Naive thymus-derived CD4-positive, alpha-beta T cell (primary cell): ENCODE measurements at regions not wholly inside any gene's neighbourhood (a gene's known extent, or its start where the extent isn't known, plus 50 kb on each side); places are given as distances from the start of the nearest gene placed in this dataset.

Experiments used
- ATAC-seq: fragments of 150-1000 bp; cut with Tn5 transposase; 2 replicates; pipeline ENCODE4 v1.10.0; 2021; ENCODE audit warnings: mild to moderate bottlenecking, moderate library complexity
- CTCF ChIA-PET: fragments of 350-600 bp; sonication (Branson Sonifier 250); formaldehyde crosslinking; loops from one replicate; lab custom pipeline; 2021; ENCODE audit warnings: antibody characterized with exemption; lab: Charles Lee
- POLR2A ChIA-PET: fragments of 350-600 bp; sonication (Branson Sonifier 250); formaldehyde crosslinking; loops from one replicate; lab custom pipeline; 2021; ENCODE audit warnings: antibody characterized with exemption, inconsistent platforms; lab: Charles Lee
- DNase-seq, 9 donors: peaks; one replicate each; pipeline versions ENCODE4 v3.0.0 to v3.0.0-alpha.2; 2020 to 2022; ENCODE audit warnings: mixed read lengths in 1 of 9
- H3K27ac ChIP-seq: one replicate; pipeline ENCODE4 v1.7.0; 2013; ENCODE audit warnings: mild to moderate bottlenecking, low read depth, low read length, moderate library complexity
- H3K27me3 ChIP-seq, 2 donors: one replicate each; pipeline ENCODE4 v1.7.0; 2013; ENCODE audit warnings: low read length in 2 of 2, mild to moderate bottlenecking in 2 of 2, moderate library complexity in 2 of 2; ENCODE audit not compliant: control insufficient read depth in 2 of 2, insufficient read depth in 2 of 2
- H3K36me3 ChIP-seq, 3 experiments: 1 replicate in 2 of 3; 2 replicates in 1 of 3; pipeline ENCODE4 v1.7.0; 2013; ENCODE audit warnings: low read length in 3 of 3, mild to moderate bottlenecking in 3 of 3, moderate library complexity in 1 of 3; ENCODE audit not compliant: insufficient read depth in 3 of 3, control insufficient read depth in 2 of 3
- H3K4me1 ChIP-seq, 2 donors: one replicate each; pipeline ENCODE4 v1.7.0; 2013; ENCODE audit warnings: low read length in 2 of 2, mild to moderate bottlenecking in 2 of 2, moderate library complexity in 1 of 2; ENCODE audit not compliant: control insufficient read depth in 2 of 2, insufficient read depth in 2 of 2
- H3K4me3 ChIP-seq: 2 replicates; pipeline ENCODE4 v1.7.0; 2013; ENCODE audit warnings: mild to moderate bottlenecking, low read length
- H3K9me3 ChIP-seq, 3 experiments: 1 replicate in 2 of 3; 2 replicates in 1 of 3; pipeline ENCODE4 v1.7.0; 2013; ENCODE audit warnings: low read length in 3 of 3; ENCODE audit not compliant: control insufficient read depth in 2 of 3
- H3K27ac Mint-ChIP-seq, 9 donors: one replicate each; pipeline ENCODE4 v1.8.0; 2020 to 2022; ENCODE audit warnings: mixed read lengths in 9 of 9, mild to moderate bottlenecking in 8 of 9, moderate library complexity in 5 of 9, inconsistent platforms in 2 of 9
- H3K27me3 Mint-ChIP-seq, 5 donors: one replicate each; pipeline ENCODE4 v1.8.0; 2021 to 2022; ENCODE audit warnings: mixed read lengths in 5 of 5, mild to moderate bottlenecking in 1 of 5
- H3K36me3 Mint-ChIP-seq, 5 donors: one replicate each; pipeline ENCODE4 v1.8.0; 2020 to 2022; ENCODE audit warnings: mixed read lengths in 5 of 5, mild to moderate bottlenecking in 3 of 5, inconsistent platforms in 1 of 5
- H3K4me1 Mint-ChIP-seq, 7 donors: one replicate each; pipeline ENCODE4 v1.8.0; 2020 to 2022; ENCODE audit warnings: mixed read lengths in 7 of 7, mild to moderate bottlenecking in 3 of 7, inconsistent platforms in 1 of 7
- H3K4me3 Mint-ChIP-seq, 10 donors: one replicate each; pipeline ENCODE4 v1.8.0; 2020 to 2022; ENCODE audit warnings: mild to moderate bottlenecking in 10 of 10, mixed read lengths in 10 of 10, moderate library complexity in 6 of 10, inconsistent platforms in 2 of 10
- H3K9me3 Mint-ChIP-seq, 11 donors: one replicate each; pipeline ENCODE4 v1.8.0; 2020 to 2022; ENCODE audit warnings: mixed read lengths in 11 of 11, mild to moderate bottlenecking in 4 of 11, inconsistent platforms in 1 of 11, moderate library complexity in 1 of 11
- intact Hi-C, 2 donors: fragments of 100-400 bp; cut with micrococcal nuclease; formaldehyde crosslinking; loops; one replicate each; pipeline ENCODE4 v1.15.1; 2023

DNA sequence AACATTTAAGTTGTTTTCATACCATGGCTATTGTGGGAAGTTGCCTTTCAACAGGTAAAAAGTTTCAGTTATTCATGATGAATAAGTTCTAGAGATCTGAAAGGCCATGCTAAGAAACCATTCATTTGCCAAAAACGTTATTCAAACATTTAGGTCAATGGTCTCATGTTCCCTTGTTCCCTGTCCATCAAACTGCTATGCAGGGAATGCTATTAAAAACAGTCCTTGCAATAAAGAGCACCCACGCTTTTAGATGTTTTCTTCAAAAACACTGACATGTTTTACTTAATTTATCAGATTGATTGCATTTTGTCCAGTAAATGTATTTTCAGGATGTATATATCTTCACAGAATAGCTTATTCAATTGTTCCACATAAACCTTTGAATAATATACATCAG lies 573.2 kb upstream of the PCDH20 start:
- Histone ChIP-seq H3K36me3 (no peaks in the 10 kb centered on the region), H3K27me3 (no peaks in the 10 kb centered on the region), H3K27ac (no peak overlapping the region), H3K4me1 (no peaks in the 10 kb centered on the region), H3K9me3 (no peaks in the 10 kb centered on the region), H3K4me3 (no peak overlapping the region)
- POLR2A ChIA-PET = no interaction called here
- ATAC-seq (no peak), DNase-seq (no peak)
- Mint-ChIP-seq H3K9me3 (peaks cover 0 to 9% (median 0%) of the 10 kb centered on the region in 11 donors), H3K27ac (no peak overlapping the region), H3K36me3 (no peaks in the 10 kb centered on the region), H3K27me3 (no peaks in the 10 kb centered on the region), H3K4me1 (no peaks in the 10 kb centered on the region), H3K4me3 (no peak overlapping the region)
- CTCF ChIA-PET = no interaction called here
- intact Hi-C loops = no loop called here

- Histone ChIP-seq H3K27me3 (no peaks in the 10 kb centered on the region), H3K36me3 (no peaks in the 10 kb centered on the region), H3K27ac (no peak overlapping the region), H3K4me3 (no peak overlapping the region), H3K9me3 (no peaks in the 10 kb centered on the region), H3K4me1 (no peaks in the 10 kb centered on the region)
- CTCF ChIA-PET = no interaction called here
- no peak for DNase-seq
- POLR2A ChIA-PET = no interaction called here
- Mint-ChIP-seq H3K27ac (no peak overlapping the region), H3K27me3 (no peaks in the 10 kb centered on the region), H3K36me3 (no peaks in the 10 kb centered on the region), H3K4me1 (no peaks in the 10 kb centered on the region), H3K9me3 (peaks cover 0 to 30% (median 6%) of the 10 kb centered on the region in 11 donors), H3K4me3 (no peak overlapping the region)
- no peak for ATAC-seq
- intact Hi-C loops = no loop called here
These were observed 559.4 kb upstream of the PCDH20 start for GRCh38 chr13:61975001-61975400.

DNA sequence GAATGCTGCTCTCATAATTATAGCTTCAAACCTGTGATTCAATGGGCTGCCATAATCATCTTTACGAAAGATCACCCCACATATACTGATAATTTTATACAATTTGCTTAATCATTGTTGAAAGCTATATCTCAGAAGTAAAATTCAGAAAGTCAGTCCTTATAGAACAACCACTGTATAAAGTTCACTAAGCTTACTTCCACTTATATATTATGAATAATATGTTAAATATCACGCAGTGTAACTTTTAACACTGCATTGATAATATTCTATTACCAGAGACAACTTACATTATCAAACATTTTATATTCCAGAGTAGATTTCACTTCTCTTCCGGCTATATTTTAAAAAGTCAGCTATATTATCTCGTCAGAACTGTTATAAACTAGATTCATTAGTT lies 550.1 kb upstream of the PCDH20 start:
- no peak overlapping the region for H3K27ac Mint-ChIP-seq
- Histone ChIP-seq H3K9me3 (no peaks in the 10 kb centered on the region), H3K27me3 (no peaks in the 10 kb centered on the region), H3K4me1 (no peaks in the 10 kb centered on the region), H3K27ac (no peak overlapping the region), H3K36me3 (no peaks in the 10 kb centered on the region), H3K4me3 (no peak overlapping the region)
- ChIA-PET CTCF (no interaction called here), POLR2A (no interaction called here)
- no peaks in the 10 kb centered on the region for H3K36me3 Mint-ChIP-seq
- H3K27me3 Mint-ChIP-seq = no peaks in the 10 kb centered on the region
- DNase-seq (no peak), ATAC-seq (no peak)
- no peaks in the 10 kb centered on the region for H3K4me1 Mint-ChIP-seq
- intact Hi-C loops = no loop called here
- H3K9me3 Mint-ChIP-seq = peaks cover 0 to 5% (median 0%) of the 10 kb centered on the region in 11 donors
- no peak overlapping the region for H3K4me3 Mint-ChIP-seq

- Histone ChIP-seq H3K27me3 (no peaks in the 10 kb centered on the region), H3K27ac (no peak overlapping the region), H3K9me3 (no peaks in the 10 kb centered on the region), H3K4me1 (no peaks in the 10 kb centered on the region), H3K36me3 (no peaks in the 10 kb centered on the region), H3K4me3 (no peak overlapping the region)
- no peak overlapping the region for H3K4me3 Mint-ChIP-seq
- H3K36me3 Mint-ChIP-seq = no peaks in the 10 kb centered on the region
- H3K9me3 Mint-ChIP-seq = peaks cover 0 to 23% (median 0%) of the 10 kb centered on the region in 11 donors
- no peak overlapping the region for H3K27ac Mint-ChIP-seq
- H3K27me3 Mint-ChIP-seq = no peaks in the 10 kb centered on the region
- no peak for DNase-seq
- H3K4me1 Mint-ChIP-seq = no peaks in the 10 kb centered on the region
- intact Hi-C loops = no loop called here
- ChIA-PET CTCF (no interaction called here), POLR2A (no interaction called here)
- no peak for ATAC-seq
These were observed 545.3 kb upstream of the PCDH20 start for GRCh38 chr13:61960981-61961380.

DNA sequence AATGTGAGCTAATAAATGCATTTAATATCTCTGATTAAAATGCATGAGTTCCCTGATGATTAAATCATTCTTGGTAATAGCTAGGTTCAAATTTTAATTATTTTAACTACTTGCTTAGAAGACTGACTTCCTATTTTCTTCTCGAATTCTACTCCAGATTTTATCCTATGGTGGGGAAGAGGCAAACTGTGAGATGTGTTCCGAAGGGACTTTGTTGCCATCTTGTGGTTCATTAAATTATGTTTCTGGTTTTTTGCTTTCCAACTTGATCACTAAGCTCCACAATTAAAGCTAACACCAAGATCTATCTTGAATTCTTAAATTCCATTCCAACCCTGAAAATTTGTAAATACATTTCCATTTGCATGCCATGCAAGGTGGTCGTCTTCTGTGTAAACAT lies 538.4 kb upstream of the PCDH20 start:
- intact Hi-C loops = no loop called here
- Histone ChIP-seq H3K4me1 (no peaks in the 10 kb centered on the region), H3K27me3 (no peaks in the 10 kb centered on the region), H3K9me3 (no peaks in the 10 kb centered on the region), H3K27ac (no peak overlapping the region), H3K36me3 (no peaks in the 10 kb centered on the region), H3K4me3 (no peak overlapping the region)
- no peak for ATAC-seq
- Mint-ChIP-seq H3K27me3 (no peaks in the 10 kb centered on the region), H3K4me3 (no peak overlapping the region), H3K36me3 (no peaks in the 10 kb centered on the region), H3K27ac (no peak overlapping the region), H3K9me3 (peaks cover 0 to 23% (median 0%) of the 10 kb centered on the region in 11 donors), H3K4me1 (no peaks in the 10 kb centered on the region)
- ChIA-PET POLR2A (no interaction called here), CTCF (no interaction called here)
- no peak for DNase-seq

GRCh38 chr13:61950828-61951227 lies 535.2 kb upstream of the PCDH20 start:
- ChIA-PET CTCF (no interaction called here), POLR2A (no interaction called here)
- H3K9me3 ChIP-seq = no peaks in the 10 kb centered on the region
- H3K36me3 ChIP-seq = no peaks in the 10 kb centered on the region
- H3K27ac ChIP-seq = no peak overlapping the region
- H3K4me3 Mint-ChIP-seq = no peak overlapping the region
- DNase-seq (no peak), ATAC-seq (no peak)
- no peaks in the 10 kb centered on the region for H3K27me3 Mint-ChIP-seq
- no peak overlapping the region for H3K4me3 ChIP-seq
- H3K27ac Mint-ChIP-seq = no peak overlapping the region
- H3K27me3 ChIP-seq = no peaks in the 10 kb centered on the region
- H3K4me1 ChIP-seq = no peaks in the 10 kb centered on the region
- H3K4me1 Mint-ChIP-seq = no peaks in the 10 kb centered on the region
- intact Hi-C loops = no loop called here
- H3K36me3 Mint-ChIP-seq = no peaks in the 10 kb centered on the region
- peaks cover 0 to 20% (median 0%) of the 10 kb centered on the region in 11 donors for H3K9me3 Mint-ChIP-seq

GRCh38 chr13:61944329-61944929 lies 528.8 kb upstream of the PCDH20 start:
- Mint-ChIP-seq H3K27ac (no peak overlapping the region), H3K27me3 (no peaks in the 10 kb centered on the region)
- POLR2A ChIA-PET = no interaction called here

More at GRCh38 chr13:61944329-61944929, 528.8 kb upstream of the PCDH20 start:
- no peaks in the 10 kb centered on the region for H3K4me1 ChIP-seq
- Mint-ChIP-seq H3K9me3 (peaks cover 0 to 25% (median 4%) of the 10 kb centered on the region in 11 donors), H3K4me1 (no peaks in the 10 kb centered on the region), H3K36me3 (no peaks in the 10 kb centered on the region), H3K4me3 (no peak overlapping the region)
- H3K36me3 ChIP-seq = no peaks in the 10 kb centered on the region
- H3K27me3 ChIP-seq = no peaks in the 10 kb centered on the region
- no peak overlapping the region for H3K4me3 ChIP-seq
- H3K27ac ChIP-seq = no peak overlapping the region
- no peaks in the 10 kb centered on the region for H3K9me3 ChIP-seq
- DNase-seq (no peak), ATAC-seq (no peak)
- CTCF ChIA-PET = no interaction called here
- intact Hi-C loops = no loop called here
